OCI-LY3 (cell line): ENCODE measurements at regions not wholly inside any gene's neighbourhood (a gene's known extent, or its start where the extent isn't known, plus 50 kb on each side); places are given as distances from the start of the nearest gene placed in this dataset.

Experiments
- CTCF ChIP-seq: fragments of 200-600, 300-600 bp; sonication (generic); IDR thresholded peaks from 2 replicates; pipeline ENCODE4 v1.5.1; 2014; ENCODE audit warnings: antibody characterized with exemption, low read length, low read depth
- EZH2phosphoT487 ChIP-seq: fragments of 200-600 bp; shearing (Covaris generic); IDR thresholded peaks from 2 replicates; pipeline ENCODE4 v1.6.1; 2018; ENCODE audit warnings: antibody characterized with exemption, mixed run types, low read depth

GRCh38 chr5:87034557-87034956, 233.1 kb upstream of the RASA1 start:
- TF ChIP-seq CTCF (no peak), EZH2phosphoT487 (no peak)
